ENCODE measurements at regions not wholly inside any gene's neighbourhood (a gene's known extent, or its start where the extent isn't known, plus 50 kb on each side); places are given as distances from the start of the nearest gene placed in this dataset.

DNA sequence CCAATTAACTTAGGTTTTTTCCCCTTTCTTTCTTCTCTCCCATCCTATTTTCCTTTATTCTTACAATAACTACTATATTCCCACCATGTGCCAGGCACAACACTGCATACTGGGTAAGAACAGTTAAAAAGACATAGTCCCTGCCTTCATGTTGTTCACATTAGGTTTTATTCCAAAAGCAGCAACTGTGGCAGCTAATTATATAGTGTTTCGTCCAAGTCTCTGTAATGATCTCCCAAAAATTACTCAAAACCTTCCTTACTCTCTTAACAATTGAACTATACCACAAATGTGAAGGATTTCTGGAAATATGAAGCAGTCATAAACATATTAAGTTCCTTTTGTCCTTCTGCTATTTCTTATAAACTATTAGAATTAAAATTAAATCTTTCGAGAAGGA, 184.1 kb upstream of the C11orf58 start:
- TF ChIP-seq EZH2phosphoT487 (IDR thresholded peaks at IDR 0.05; ENCODE audit: borderline replicate concordance) = no peak
- no peak for TF ChIP-seq CTCF (conservative IDR thresholded peaks at IDR 0.05; ENCODE audit: low read length)

All from Loucy (cell line).